GM12865 (cell line): ENCODE measurements at regions not wholly inside any gene's neighbourhood (a gene's known extent, or its start where the extent isn't known, plus 50 kb on each side); places are given as distances from the start of the nearest gene placed in this dataset.

Experiments used
- DNase-seq: peaks from one replicate; pipeline ENCODE4 v3.0.0; 2010; ENCODE audit warnings: low read depth
- H3K4me3 ChIP-seq: 2 replicates; pipeline ENCODE4 v1.5.1; 2011; ENCODE audit warnings: mild to moderate bottlenecking, low read depth, low read length, control low read depth
- CTCF ChIP-seq: IDR thresholded peaks from 2 replicates; pipeline ENCODE4 v1.5.1; 2011; ENCODE audit warnings: low read length, control low read depth, low read depth, inconsistent platforms; ENCODE audit not compliant: insufficient read depth; ENCODE audit errors: missing control alignments

- no peak overlapping the region for H3K4me3 ChIP-seq
- no peak for DNase-seq
- no peak for TF ChIP-seq CTCF
These were observed 363.1 kb upstream of the RUNX1 start for GRCh38 chr21:35412231-35412630.

GRCh38 chr21:35411434-35411833 is 362.3 kb upstream of the RUNX1 start:
- DNase-seq: no peak
- H3K4me3 ChIP-seq: no peak overlapping the region
- TF ChIP-seq CTCF: no peak

- no peak for DNase-seq
- no peak for TF ChIP-seq CTCF
- H3K4me3 ChIP-seq: no peak overlapping the region
These were observed 361.6 kb upstream of the RUNX1 start for GRCh38 chr21:35410656-35411055.

GRCh38 chr21:35410123-35410522 is 361.0 kb upstream of the RUNX1 start:
- DNase-seq: no peak
- H3K4me3 ChIP-seq: no peak overlapping the region
- TF ChIP-seq CTCF: no peak

- DNase-seq: no peak
- no peak for TF ChIP-seq CTCF
These were observed 359.3 kb upstream of the RUNX1 start for GRCh38 chr21:35408401-35408800.

GRCh38 chr21:35406635-35407034 is 357.5 kb upstream of the RUNX1 start:
- no peak overlapping the region for H3K4me3 ChIP-seq
- no peak for TF ChIP-seq CTCF
- no peak for DNase-seq

More at GRCh38 chr21:35408401-35408800, 359.3 kb upstream of the RUNX1 start:
- H3K4me3 ChIP-seq: no peak overlapping the region

- no peak overlapping the region for H3K4me3 ChIP-seq
- no peak for DNase-seq
- TF ChIP-seq CTCF: no peak
These were observed 356.9 kb upstream of the RUNX1 start for GRCh38 chr21:35405981-35406380.
